Activated CD8-positive, alpha-beta T cell treated with anti-CD3 and anti-CD28 coated beads, Interleukin-2, amount 10 ng/mL, durations not matched to agents 7 days and 5 days (primary cell): ENCODE measurements at regions not wholly inside any gene's neighbourhood (a gene's known extent, or its start where the extent isn't known, plus 50 kb on each side); places are given as distances from the start of the nearest gene placed in this dataset.

Experiments
- ATAC-seq: fragments of 150-1000 bp; cut with Tn5 transposase; one replicate; pipeline ENCODE4 v1.10.0; 2021; ENCODE audit warnings: moderate library complexity
- CTCF ChIA-PET: fragments of 350-600 bp; sonication (Branson Sonifier 250); formaldehyde crosslinking; loops from one replicate; lab custom pipeline; 2021; ENCODE audit warnings: antibody characterized with exemption; lab: Charles Lee
- POLR2A ChIA-PET: fragments of 350-600 bp; sonication (Branson Sonifier 250); formaldehyde crosslinking; loops from one replicate; lab custom pipeline; 2021; ENCODE audit warnings: antibody characterized with exemption; lab: Charles Lee
- DNase-seq: peaks from one replicate; pipeline ENCODE4 v3.0.0-alpha.2; 2020
- H3K27ac Mint-ChIP-seq: one replicate; pipeline ENCODE4 v1.8.0; 2021; ENCODE audit warnings: mild to moderate bottlenecking, mixed read lengths
- H3K27me3 Mint-ChIP-seq: one replicate; pipeline ENCODE4 v1.8.0; 2021; ENCODE audit warnings: low read depth, mixed read lengths
- H3K36me3 Mint-ChIP-seq: one replicate; pipeline ENCODE4 v1.8.0; 2021; ENCODE audit warnings: low read depth, mixed read lengths
- H3K4me1 Mint-ChIP-seq: one replicate; pipeline ENCODE4 v1.8.0; 2021; ENCODE audit warnings: low read depth, mixed read lengths
- H3K4me3 Mint-ChIP-seq: one replicate; pipeline ENCODE4 v1.8.0; 2021; ENCODE audit warnings: mild to moderate bottlenecking, mixed read lengths
- H3K9me3 Mint-ChIP-seq: one replicate; pipeline ENCODE4 v1.8.0; 2022; ENCODE audit warnings: mixed read lengths; ENCODE audit not compliant: insufficient read depth

DNA sequence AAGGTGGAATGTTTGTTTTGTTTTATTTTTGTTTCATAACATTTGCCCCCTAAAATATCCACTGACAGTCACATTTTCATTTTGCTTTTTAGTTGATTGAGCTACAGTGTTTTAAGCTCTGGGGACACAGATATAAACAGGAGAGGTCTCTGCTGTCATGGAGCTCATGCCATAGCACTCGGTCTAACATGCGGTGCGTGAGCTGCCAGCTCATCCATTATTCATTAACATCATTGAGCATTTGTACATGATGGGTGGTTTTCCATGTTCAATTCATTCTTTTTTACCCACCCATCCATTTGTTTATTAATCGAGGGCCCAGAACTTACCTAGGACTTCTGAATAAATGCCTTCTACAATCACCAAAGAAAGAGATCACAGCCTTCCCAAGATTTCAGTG lies 150.1 kb upstream of the SFRP2 start:
- POLR2A ChIA-PET: no interaction called here
- H3K36me3 Mint-ChIP-seq: no peaks in the 10 kb centered on the region
- ATAC-seq (no peak), DNase-seq (no peak)
- no peak overlapping the region for H3K27ac Mint-ChIP-seq
- CTCF ChIA-PET: interaction anchor here (1.0 to 1.2 kb wide), 2 partner anchors 11 to 13 kb away, joined by 3 read pairs; no protein-coding TSS in a partner anchor
- H3K4me1 Mint-ChIP-seq: no peaks in the 10 kb centered on the region
- H3K4me3 Mint-ChIP-seq: no peak overlapping the region
- peaks cover 34% of the 10 kb centered on the region for H3K27me3 Mint-ChIP-seq
- no peaks in the 10 kb centered on the region for H3K9me3 Mint-ChIP-seq

DNA sequence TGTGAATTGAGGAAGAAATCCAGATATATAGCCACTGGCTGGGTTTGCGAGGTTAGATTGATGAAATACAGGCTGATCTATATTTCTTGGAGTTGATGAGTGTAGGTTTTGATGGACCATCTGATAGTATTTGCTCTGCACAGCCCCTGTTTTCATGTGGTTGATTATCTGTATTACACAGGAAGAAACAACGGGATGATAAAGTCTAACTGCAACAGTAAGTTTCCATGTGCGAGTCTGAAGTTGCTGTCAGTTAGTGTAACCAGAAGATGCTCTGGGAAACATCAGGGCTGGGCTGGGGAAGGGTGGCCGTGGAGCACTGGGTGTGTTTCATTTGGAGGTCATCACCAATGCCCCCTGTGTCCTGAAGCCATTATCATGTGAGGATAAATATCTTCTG lies 148.4 kb upstream of the SFRP2 start:
- Mint-ChIP-seq H3K4me1 (no peaks in the 10 kb centered on the region), H3K36me3 (no peaks in the 10 kb centered on the region), H3K4me3 (no peak overlapping the region), H3K9me3 (no peaks in the 10 kb centered on the region), H3K27ac (no peak overlapping the region), H3K27me3 (peaks cover 34% of the 10 kb centered on the region)
- no peak for DNase-seq
- no peak for ATAC-seq
- POLR2A ChIA-PET: no interaction called here
- CTCF ChIA-PET: no interaction called here

DNA sequence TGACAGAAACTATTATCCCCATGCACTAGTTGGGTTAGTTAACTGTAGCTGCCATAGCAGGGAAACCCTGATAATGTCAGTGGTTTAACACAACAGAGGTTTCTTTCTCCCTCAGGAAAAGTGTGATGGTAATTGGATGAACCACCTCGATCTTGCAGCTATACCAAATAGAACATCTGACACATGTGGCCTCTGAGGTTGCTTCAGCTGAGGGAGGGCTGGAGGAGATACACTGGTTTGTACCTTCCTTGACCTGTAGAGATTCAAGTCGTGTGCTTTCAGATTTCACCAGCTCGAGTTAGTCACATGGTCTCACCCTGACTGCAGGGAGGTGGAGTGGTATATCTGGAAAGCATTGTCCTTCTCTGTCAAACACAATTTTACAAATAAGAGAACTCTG lies 147.2 kb upstream of the SFRP2 start:
- Mint-ChIP-seq H3K4me3 (no peak overlapping the region), H3K36me3 (no peaks in the 10 kb centered on the region), H3K4me1 (no peaks in the 10 kb centered on the region), H3K9me3 (no peaks in the 10 kb centered on the region), H3K27ac (no peak overlapping the region), H3K27me3 (peaks cover 26% of the 10 kb centered on the region)
- ChIA-PET CTCF (no interaction called here), POLR2A (no interaction called here)
- DNase-seq: no peak
- no peak for ATAC-seq

DNA sequence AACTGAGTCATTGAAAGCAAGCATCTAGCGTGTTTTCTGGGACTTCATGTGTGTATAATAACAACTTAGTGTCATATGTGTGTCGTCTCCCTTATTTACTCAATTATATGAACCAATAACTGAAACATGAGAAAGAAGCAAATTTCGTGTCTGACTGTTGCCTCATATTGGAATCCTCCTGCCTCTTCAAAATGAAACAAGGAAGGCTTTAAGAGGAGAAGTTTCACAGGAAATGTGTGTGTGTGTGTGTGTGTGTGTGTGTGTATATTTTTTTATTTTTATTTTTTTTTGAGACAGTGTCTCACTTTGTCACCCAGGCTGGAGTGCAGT lies 145.8 kb upstream of the SFRP2 start:
- Mint-ChIP-seq H3K4me3 (no peak overlapping the region), H3K36me3 (no peaks in the 10 kb centered on the region), H3K27me3 (peaks cover 28% of the 10 kb centered on the region), H3K4me1 (no peaks in the 10 kb centered on the region), H3K9me3 (no peaks in the 10 kb centered on the region), H3K27ac (no peak overlapping the region)
- no peak for DNase-seq
- ChIA-PET CTCF (no interaction called here), POLR2A (no interaction called here)
- ATAC-seq: no peak

DNA sequence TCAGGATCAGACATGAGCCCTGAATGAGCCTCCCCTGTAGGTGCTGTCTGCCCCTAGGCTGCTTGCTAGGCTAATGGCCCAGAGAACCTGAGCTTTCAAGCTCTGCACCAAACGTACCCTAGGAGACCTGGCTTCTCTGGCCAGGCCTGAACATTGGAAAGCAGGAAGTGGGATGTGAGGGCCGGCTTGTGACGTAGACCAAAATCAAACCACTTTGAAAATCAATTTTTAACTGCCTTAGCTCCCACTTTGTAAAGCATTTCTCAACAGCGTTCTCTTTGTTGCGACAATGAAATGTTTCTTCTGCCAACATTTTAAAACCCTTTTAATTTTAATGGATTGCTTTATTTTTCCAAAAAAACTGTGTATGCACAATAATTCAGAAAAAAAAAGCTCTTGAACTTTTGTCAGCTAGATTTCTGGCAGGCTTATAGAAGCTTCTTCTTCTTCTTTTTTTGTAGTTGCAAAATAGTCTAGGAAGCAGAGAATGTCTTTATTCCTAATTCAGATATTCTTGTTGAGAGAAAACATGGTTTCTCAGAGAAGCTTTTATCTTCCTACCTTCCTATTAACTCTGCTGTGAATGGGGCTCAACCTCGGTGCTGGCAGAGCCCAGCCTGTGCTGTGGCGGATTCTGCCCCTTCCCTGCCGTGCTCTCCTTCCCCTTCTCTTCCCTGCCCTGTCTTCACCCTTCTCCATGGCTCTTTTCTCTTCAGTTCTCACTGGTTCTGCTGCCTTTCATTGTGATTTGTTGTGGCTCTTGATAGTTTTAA lies 145.2 kb upstream of the SFRP2 start:
- POLR2A ChIA-PET: no interaction called here
- no peaks in the 10 kb centered on the region for H3K9me3 Mint-ChIP-seq
- H3K4me1 Mint-ChIP-seq: no peaks in the 10 kb centered on the region
- CTCF ChIA-PET: no interaction called here
- H3K27ac Mint-ChIP-seq: no peak overlapping the region
- H3K27me3 Mint-ChIP-seq: peaks cover 28% of the 10 kb centered on the region
- ATAC-seq: no peak
- no peak overlapping the region for H3K4me3 Mint-ChIP-seq
- no peaks in the 10 kb centered on the region for H3K36me3 Mint-ChIP-seq
- no peak for DNase-seq

DNA sequence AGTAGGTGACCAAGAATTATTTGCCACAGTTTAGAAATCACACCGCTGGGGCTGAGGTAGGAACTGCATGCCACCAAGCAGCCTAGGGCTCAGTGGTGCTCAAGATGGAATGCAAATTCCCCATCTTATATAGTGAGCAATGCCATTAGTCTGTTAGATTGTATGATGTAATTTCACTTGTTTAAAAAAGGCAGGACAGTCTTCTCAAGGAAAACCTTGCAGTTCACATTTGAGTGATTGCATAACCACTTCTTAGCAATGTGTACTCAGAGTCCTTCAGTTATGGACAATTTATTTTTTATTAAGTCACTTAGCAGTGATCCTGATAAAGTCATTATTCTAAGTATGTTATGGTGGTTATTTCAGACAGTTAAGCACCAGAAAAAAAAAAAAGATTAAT lies 142.9 kb upstream of the SFRP2 start:
- no peaks in the 10 kb centered on the region for H3K36me3 Mint-ChIP-seq
- ATAC-seq (no peak), DNase-seq (no peak)
- ChIA-PET POLR2A (no interaction called here), CTCF (no interaction called here)
- H3K4me1 Mint-ChIP-seq: no peaks in the 10 kb centered on the region
- H3K27me3 Mint-ChIP-seq: peaks cover 17% of the 10 kb centered on the region
- H3K4me3 Mint-ChIP-seq: no peak overlapping the region
- no peak overlapping the region for H3K27ac Mint-ChIP-seq
- H3K9me3 Mint-ChIP-seq: no peaks in the 10 kb centered on the region

DNA sequence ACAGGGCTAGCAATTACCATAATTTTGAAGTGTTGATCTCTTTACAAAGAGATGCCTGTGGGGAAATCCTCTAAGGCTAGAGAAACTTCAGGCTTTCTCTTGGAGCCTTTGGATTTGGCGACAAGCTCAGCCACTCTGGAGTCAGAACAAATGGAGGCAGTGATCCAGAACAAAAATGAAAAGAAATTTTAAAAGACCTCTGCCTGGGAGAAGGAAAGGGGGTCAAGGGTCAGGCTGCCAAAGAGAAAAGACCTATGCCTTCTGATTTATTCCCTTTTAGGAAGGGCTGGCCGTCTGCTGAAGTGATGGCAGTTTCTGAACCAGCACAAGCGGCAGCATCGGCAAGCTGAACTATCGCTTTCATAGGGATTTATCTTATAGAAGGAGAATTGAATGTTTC lies 140.8 kb upstream of the SFRP2 start:
- POLR2A ChIA-PET: no interaction called here
- no peak overlapping the region for H3K4me3 Mint-ChIP-seq
- ATAC-seq: no peak
- no peaks in the 10 kb centered on the region for H3K4me1 Mint-ChIP-seq
- CTCF ChIA-PET: no interaction called here
- peaks cover 12% of the 10 kb centered on the region for H3K27me3 Mint-ChIP-seq
- no peak overlapping the region for H3K27ac Mint-ChIP-seq
- no peaks in the 10 kb centered on the region for H3K9me3 Mint-ChIP-seq
- DNase-seq: no peak
- no peaks in the 10 kb centered on the region for H3K36me3 Mint-ChIP-seq

DNA sequence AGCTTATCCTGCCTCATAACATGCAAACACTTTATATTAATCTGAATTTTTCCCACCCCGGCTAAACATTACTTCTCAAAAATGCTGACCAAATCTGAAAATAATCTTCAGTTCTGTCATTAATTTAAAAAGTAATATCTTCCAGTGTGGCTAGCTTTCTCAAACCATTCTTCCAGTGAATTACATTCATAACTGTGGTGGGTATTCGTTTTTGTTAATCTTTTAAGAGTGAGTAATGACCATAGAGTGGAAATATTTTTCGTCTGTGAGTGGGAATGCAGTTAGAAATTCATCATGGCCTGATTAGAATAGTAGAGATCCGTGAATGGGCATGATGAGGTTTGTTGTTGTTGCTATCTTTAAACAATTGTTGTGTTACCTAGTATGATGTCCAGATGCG lies 138.6 kb upstream of the SFRP2 start:
- POLR2A ChIA-PET: no interaction called here
- Mint-ChIP-seq H3K4me1 (no peaks in the 10 kb centered on the region), H3K27me3 (peaks cover 9% of the 10 kb centered on the region), H3K9me3 (no peaks in the 10 kb centered on the region), H3K4me3 (no peak overlapping the region), H3K27ac (no peak overlapping the region), H3K36me3 (no peaks in the 10 kb centered on the region)
- ATAC-seq (no peak), DNase-seq (no peak)
- CTCF ChIA-PET: no interaction called here

DNA sequence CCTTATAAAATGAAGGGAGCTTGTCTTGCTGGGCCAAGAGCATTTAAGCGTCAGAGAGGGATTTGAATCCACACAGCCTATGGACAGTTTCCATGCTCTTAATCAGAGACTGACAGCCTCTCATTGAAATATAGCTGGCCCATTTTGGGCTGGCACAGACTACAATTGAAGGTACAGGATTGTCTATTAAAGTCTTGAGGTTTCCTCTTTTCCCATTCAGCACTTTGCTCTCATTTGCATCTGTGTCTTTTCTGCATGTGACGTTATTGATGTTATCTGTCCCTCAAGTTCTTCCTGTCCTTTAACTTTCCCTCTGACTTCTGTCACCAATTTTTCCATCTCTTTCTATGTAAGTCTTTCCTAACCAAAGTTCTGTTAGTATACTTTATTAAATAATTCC lies 133.3 kb upstream of the SFRP2 start:
- H3K9me3 Mint-ChIP-seq: no peaks in the 10 kb centered on the region

DNA sequence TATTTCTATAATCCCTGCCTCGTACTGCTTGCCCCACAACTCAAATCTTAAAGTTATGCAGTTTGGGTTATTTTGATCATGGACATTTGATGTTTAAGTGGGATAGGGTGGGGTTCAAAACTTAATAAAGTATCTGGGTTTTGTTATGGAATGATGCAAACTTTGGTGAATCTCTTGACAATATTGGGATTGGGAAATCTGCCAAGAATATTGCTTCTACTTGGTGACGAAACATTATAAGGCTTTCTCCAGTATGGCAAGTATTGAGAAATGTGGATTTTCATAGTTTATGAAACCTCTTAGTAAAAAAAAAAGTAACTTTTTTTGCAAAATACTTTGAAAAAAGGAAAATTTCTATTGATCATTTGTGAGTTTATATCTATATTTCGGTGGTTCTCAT lies 130.8 kb upstream of the SFRP2 start:
- H3K4me1 Mint-ChIP-seq: peaks cover 25% of the 10 kb centered on the region
- POLR2A ChIA-PET: no interaction called here
- peaks cover 7% of the 10 kb centered on the region for H3K27me3 Mint-ChIP-seq
- no peaks in the 10 kb centered on the region for H3K36me3 Mint-ChIP-seq
- CTCF ChIA-PET: no interaction called here
- no peak for ATAC-seq
- H3K4me3 Mint-ChIP-seq: no peak overlapping the region
- no peaks in the 10 kb centered on the region for H3K9me3 Mint-ChIP-seq
- H3K27ac Mint-ChIP-seq: no peak overlapping the region
- no peak for DNase-seq

More for the DNA sequence above, 133.3 kb upstream of the SFRP2 start:
- Mint-ChIP-seq H3K4me1 (peaks cover 6% of the 10 kb centered on the region), H3K27me3 (peaks cover 6% of the 10 kb centered on the region), H3K36me3 (no peaks in the 10 kb centered on the region), H3K27ac (no peak overlapping the region), H3K4me3 (no peak overlapping the region)
- DNase-seq (no peak), ATAC-seq (no peak)
- CTCF ChIA-PET: no interaction called here
- POLR2A ChIA-PET: no interaction called here

DNA sequence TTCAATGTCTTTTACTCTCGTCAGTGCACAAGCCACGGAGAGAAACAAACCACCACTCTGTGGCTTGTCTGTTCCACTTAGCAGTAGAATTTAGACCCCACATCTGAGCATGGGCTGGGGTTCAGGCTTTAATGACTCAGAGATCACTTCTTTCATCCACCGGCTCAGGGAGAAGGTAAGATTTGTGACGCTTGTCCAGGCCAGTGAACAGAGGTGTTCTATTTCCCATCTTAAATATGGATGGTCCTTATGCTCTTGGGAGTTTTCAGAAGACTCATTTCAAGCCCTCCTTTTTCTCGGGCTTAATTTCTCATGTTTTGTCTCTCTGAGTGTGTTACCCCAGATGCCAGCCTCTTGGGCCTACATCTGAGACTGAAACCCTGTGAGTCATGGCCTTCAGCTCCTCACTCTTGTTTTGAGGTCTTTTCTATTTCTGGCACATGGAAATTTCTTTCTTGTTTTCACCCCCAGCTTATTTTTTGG lies 127.4 kb upstream of the SFRP2 start:
- H3K27ac Mint-ChIP-seq: no peak overlapping the region
- peak; percentile 56 for DNase-seq
- H3K4me3 Mint-ChIP-seq: no peak overlapping the region
- peaks cover 25% of the 10 kb centered on the region for H3K4me1 Mint-ChIP-seq
- H3K27me3 Mint-ChIP-seq: peaks cover 16% of the 10 kb centered on the region
- ATAC-seq: peak; percentile 89
- no peaks in the 10 kb centered on the region for H3K36me3 Mint-ChIP-seq
- no peaks in the 10 kb centered on the region for H3K9me3 Mint-ChIP-seq
- CTCF ChIA-PET: no interaction called here
- POLR2A ChIA-PET: no interaction called here

DNA sequence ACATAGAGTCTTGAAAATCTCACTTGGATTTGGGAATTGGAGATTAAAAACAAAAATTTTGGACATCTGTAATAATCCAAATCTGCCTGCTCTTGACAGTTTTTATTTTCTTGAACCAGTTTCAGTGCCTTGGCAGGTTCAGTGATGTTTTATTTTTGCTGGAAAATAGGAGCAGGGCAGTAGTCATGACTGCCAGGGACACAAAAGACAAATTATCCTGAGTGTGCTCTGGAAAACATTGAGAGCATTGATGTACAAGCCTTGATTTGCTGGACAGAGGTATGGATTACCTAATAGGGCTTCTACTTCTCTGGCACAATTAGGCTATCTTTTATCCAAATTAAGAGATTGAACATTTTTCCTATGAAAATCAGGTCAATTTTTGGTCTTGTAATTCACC lies 123.4 kb upstream of the SFRP2 start:
- Mint-ChIP-seq H3K36me3 (no peaks in the 10 kb centered on the region), H3K9me3 (no peaks in the 10 kb centered on the region), H3K4me3 (no peak overlapping the region), H3K27ac (no peak overlapping the region), H3K27me3 (peaks cover 22% of the 10 kb centered on the region), H3K4me1 (peaks cover 24% of the 10 kb centered on the region)
- ChIA-PET POLR2A (no interaction called here), CTCF (no interaction called here)
- ATAC-seq: no peak
- DNase-seq: no peak

DNA sequence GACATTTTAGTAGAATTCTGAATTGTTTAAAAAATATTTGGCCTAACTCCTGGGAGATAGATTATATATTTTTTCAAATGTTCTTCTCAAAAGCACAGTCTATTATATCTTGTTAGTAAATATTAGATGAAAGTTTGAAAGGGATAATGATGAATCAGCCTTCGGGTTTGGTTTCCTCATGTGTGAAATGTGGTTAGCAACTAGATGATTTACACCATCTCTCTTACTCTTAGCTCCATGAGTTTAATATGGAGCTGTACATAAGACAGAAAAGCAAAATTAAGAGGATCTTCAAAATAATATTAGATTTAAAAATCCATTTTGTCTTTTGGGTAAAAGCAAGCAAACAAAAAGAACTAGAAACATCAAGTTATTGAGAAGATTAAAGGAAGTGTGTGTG lies 120.8 kb upstream of the SFRP2 start:
- Mint-ChIP-seq H3K27ac (no peak overlapping the region), H3K4me3 (no peak overlapping the region), H3K36me3 (no peaks in the 10 kb centered on the region), H3K27me3 (peaks cover 30% of the 10 kb centered on the region), H3K4me1 (peaks cover 3% of the 10 kb centered on the region), H3K9me3 (no peaks in the 10 kb centered on the region)
- ATAC-seq: no peak
- DNase-seq: no peak
- ChIA-PET CTCF (no interaction called here), POLR2A (no interaction called here)
